CD4-positive, alpha-beta T cell treated with Interleukin-15 for 1 hour (primary cell): ENCODE measurements at regions not wholly inside any gene's neighbourhood (a gene's known extent, or its start where the extent isn't known, plus 50 kb on each side); places are given as distances from the start of the nearest gene placed in this dataset.

Experiments used
- DNase-seq: peaks from one replicate; pipeline ENCODE4 v3.0.0-alpha.2; 2020

DNA sequence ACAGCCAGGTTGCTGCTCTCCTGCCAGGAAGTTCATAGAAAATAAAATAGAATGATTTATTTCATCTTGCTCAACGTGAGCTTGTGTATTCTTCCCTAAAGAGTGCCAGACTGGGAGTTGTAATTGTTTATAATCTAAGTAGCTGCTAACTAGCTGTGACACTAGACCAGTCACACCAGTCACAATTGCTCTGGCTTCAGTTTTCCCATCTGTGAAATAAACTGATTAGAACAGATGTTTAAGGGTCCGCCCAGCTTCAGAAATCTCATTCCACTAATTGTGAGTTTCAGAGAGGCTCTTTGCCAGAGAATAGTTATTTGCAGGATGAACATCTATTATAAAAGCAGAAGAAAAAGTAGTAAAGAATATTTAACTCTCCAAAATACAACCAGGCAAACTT is 55.6 kb upstream of the ZDHHC17 start:
- DNase-seq: no peak

DNA sequence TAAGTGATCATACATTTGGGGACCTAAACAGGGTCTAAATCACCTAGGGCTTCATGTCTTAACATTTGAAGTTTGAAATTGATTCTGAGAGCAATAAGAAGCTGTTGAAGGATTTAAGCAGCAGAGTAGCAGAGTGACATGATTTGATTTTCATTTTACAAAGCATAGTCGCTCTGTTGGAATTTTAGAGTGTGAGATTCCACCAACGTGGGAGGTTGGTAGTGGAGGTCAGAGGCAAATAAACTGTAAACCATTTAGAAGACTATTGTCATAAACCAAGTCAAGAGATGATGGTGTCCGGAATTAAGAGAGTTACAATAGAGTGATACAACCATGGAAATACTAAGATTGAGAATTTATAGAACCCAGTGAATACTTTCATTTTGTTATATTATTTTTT is 52.7 kb upstream of the ZDHHC17 start:
- DNase-seq: no peak

DNA sequence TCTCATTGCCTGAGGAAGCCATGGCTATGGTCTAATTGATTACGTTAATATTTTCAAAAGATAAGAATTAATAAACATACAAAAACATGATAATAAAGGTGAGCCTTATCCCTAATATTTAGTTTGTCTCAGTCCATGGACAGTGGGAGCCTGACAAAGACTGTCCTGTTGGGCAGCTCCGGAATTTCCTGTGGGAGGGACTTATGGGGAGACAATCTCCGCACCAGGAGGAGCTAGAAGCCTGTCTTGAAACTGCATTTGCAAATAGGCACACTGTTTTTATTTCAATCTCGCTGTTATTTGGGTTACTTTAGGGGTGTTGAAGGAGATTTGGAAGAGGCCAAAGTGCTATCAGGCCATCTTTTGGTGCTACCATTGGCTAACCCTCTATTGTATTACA is 50.8 kb upstream of the ZDHHC17 start:
- no peak for DNase-seq

DNA sequence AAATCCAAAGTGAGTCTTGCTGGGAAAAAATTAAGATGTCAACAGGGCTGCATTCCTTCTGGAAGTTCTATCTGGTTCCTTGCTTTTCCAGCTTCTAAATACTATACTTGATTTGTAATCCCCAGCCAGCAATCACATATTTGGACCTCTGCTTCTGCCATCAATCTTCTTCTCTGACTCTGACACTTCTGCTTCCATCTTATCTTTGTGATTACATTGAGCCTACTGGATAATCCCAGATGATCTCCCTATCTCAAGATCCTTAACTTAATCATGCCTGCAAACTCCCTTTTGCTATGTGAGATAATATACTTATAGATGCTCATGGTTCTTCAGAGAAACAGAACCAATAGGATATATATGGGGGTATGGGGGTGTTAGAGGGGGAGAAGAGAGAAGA is 49.9 kb upstream of the ZDHHC17 start:
- DNase-seq: no peak
